T-helper 17 cell (primary cell): ENCODE measurements at regions not wholly inside any gene's neighbourhood (a gene's known extent, or its start where the extent isn't known, plus 50 kb on each side); places are given as distances from the start of the nearest gene placed in this dataset.
"Not testable (repeated sequence)": the region's sequence is repeated elsewhere in the genome, so short reads cannot be mapped to it uniquely, and the experiment has no call there.

Source experiments
- ATAC-seq: fragments of 150-1000 bp; cut with Tn5 transposase; 2 replicates; pipeline ENCODE4 v1.10.0; 2021; ENCODE audit warnings: mild to moderate bottlenecking, moderate library complexity
- DNase-seq, 3 donors: peaks; one replicate each; pipeline versions ENCODE4 v3.0.0 to v3.0.0-alpha.2; 2020 to 2021
- H3K9me3 ChIP-seq: one replicate; pipeline ENCODE4 v1.7.0; 2013; ENCODE audit warnings: low read length, mild to moderate bottlenecking; ENCODE audit not compliant: control insufficient read depth, poor library complexity, severe bottlenecking
- H3K27ac Mint-ChIP-seq: one replicate; pipeline ENCODE4 v1.8.0; 2022; ENCODE audit warnings: mild to moderate bottlenecking, moderate library complexity, mixed read lengths
- H3K27me3 Mint-ChIP-seq: one replicate; pipeline ENCODE4 v1.8.0; 2022; ENCODE audit warnings: mixed read lengths
- H3K36me3 Mint-ChIP-seq: one replicate; pipeline ENCODE4 v1.8.0; 2022; ENCODE audit warnings: low read depth, mixed read lengths
- H3K4me1 Mint-ChIP-seq: one replicate; pipeline ENCODE4 v1.8.0; 2022; ENCODE audit warnings: mild to moderate bottlenecking, mixed read lengths
- H3K4me3 Mint-ChIP-seq: one replicate; pipeline ENCODE4 v1.8.0; 2022; ENCODE audit warnings: mild to moderate bottlenecking, moderate library complexity, mixed read lengths

- no peak for DNase-seq
- ATAC-seq = no peak
- H3K27ac Mint-ChIP-seq = no peak overlapping the region
- peaks cover 7% of the 10 kb centered on the region for H3K36me3 Mint-ChIP-seq
- no peaks in the 10 kb centered on the region for H3K27me3 Mint-ChIP-seq
- no peaks in the 10 kb centered on the region for H3K9me3 ChIP-seq
- no peak overlapping the region for H3K4me3 Mint-ChIP-seq
- H3K4me1 Mint-ChIP-seq = peaks cover 5% of the 10 kb centered on the region
These were observed 51.1 kb upstream of the NUDT6 start for GRCh38 chr4:122973465-122973864.

GRCh38 chr4:122976111-122976510 lies 53.7 kb upstream of the NUDT6 start:
- no peak for ATAC-seq
- Mint-ChIP-seq H3K27me3 (no peaks in the 10 kb centered on the region), H3K4me3 (no peak overlapping the region), H3K4me1 (peaks cover 4% of the 10 kb centered on the region), H3K27ac (no peak overlapping the region), H3K36me3 (peaks cover 9% of the 10 kb centered on the region)
- no peaks in the 10 kb centered on the region for H3K9me3 ChIP-seq
- no peak for DNase-seq

- ATAC-seq (no peak), DNase-seq (no peak)
- peaks cover 4% of the 10 kb centered on the region for H3K4me1 Mint-ChIP-seq
- no peaks in the 10 kb centered on the region for H3K9me3 ChIP-seq
- H3K4me3 Mint-ChIP-seq = no peak overlapping the region
- H3K27me3 Mint-ChIP-seq = no peaks in the 10 kb centered on the region
- peaks cover 9% of the 10 kb centered on the region for H3K36me3 Mint-ChIP-seq
- no peak overlapping the region for H3K27ac Mint-ChIP-seq
These were observed 54.7 kb upstream of the NUDT6 start for GRCh38 chr4:122977103-122977502.

GRCh38 chr4:122978109-122978508 lies 55.7 kb upstream of the NUDT6 start:
- no peaks in the 10 kb centered on the region for H3K9me3 ChIP-seq

GRCh38 chr4:122978789-122979188 lies 56.4 kb upstream of the NUDT6 start:
- DNase-seq = no peak
- H3K27ac Mint-ChIP-seq = no peak overlapping the region
- peaks cover 2% of the 10 kb centered on the region for H3K4me1 Mint-ChIP-seq
- H3K9me3 ChIP-seq = no peaks in the 10 kb centered on the region
- H3K36me3 Mint-ChIP-seq = peaks cover 12% of the 10 kb centered on the region
- no peak for ATAC-seq
- no peak overlapping the region for H3K4me3 Mint-ChIP-seq
- H3K27me3 Mint-ChIP-seq = no peaks in the 10 kb centered on the region

More at GRCh38 chr4:122978109-122978508, 55.7 kb upstream of the NUDT6 start:
- Mint-ChIP-seq H3K27me3 (no peaks in the 10 kb centered on the region), H3K4me1 (peaks cover 2% of the 10 kb centered on the region), H3K36me3 (peaks cover 9% of the 10 kb centered on the region), H3K27ac (no peak overlapping the region), H3K4me3 (no peak overlapping the region)
- ATAC-seq = no peak
- DNase-seq = no peak

- no peak overlapping the region for H3K4me3 Mint-ChIP-seq
- peaks cover 2% of the 10 kb centered on the region for H3K4me1 Mint-ChIP-seq
- ATAC-seq (no peak), DNase-seq (no peak)
- H3K9me3 ChIP-seq = no peaks in the 10 kb centered on the region
- no peak overlapping the region for H3K27ac Mint-ChIP-seq
- H3K27me3 Mint-ChIP-seq = no peaks in the 10 kb centered on the region
- H3K36me3 Mint-ChIP-seq = peaks cover 14% of the 10 kb centered on the region
These were observed 58.5 kb upstream of the NUDT6 start for GRCh38 chr4:122980860-122981259.

GRCh38 chr4:122988696-122989095 lies 66.3 kb upstream of the NUDT6 start:
- DNase-seq (no peak), ATAC-seq (no peak)
- peaks cover 10% of the 10 kb centered on the region for H3K36me3 Mint-ChIP-seq
- H3K27ac Mint-ChIP-seq = no peak overlapping the region
- no peaks in the 10 kb centered on the region for H3K4me1 Mint-ChIP-seq
- H3K9me3 ChIP-seq = peaks cover 8% of the 10 kb centered on the region
- no peaks in the 10 kb centered on the region for H3K27me3 Mint-ChIP-seq
- no peak overlapping the region for H3K4me3 Mint-ChIP-seq

GRCh38 chr4:122990891-122991290 lies 68.5 kb upstream of the NUDT6 start:
- no peak for DNase-seq
- no peak for ATAC-seq
- no peaks in the 10 kb centered on the region for H3K4me1 Mint-ChIP-seq
- H3K9me3 ChIP-seq = peaks cover 8% of the 10 kb centered on the region
- no peaks in the 10 kb centered on the region for H3K27me3 Mint-ChIP-seq
- H3K4me3 Mint-ChIP-seq = no peak overlapping the region
- H3K36me3 Mint-ChIP-seq = peaks cover 7% of the 10 kb centered on the region
- no peak overlapping the region for H3K27ac Mint-ChIP-seq

GRCh38 chr4:122992057-122992456 lies 69.7 kb upstream of the NUDT6 start:
- ATAC-seq (no peak), DNase-seq (no peak)
- peaks cover 8% of the 10 kb centered on the region for H3K9me3 ChIP-seq
- Mint-ChIP-seq H3K27me3 (no peaks in the 10 kb centered on the region), H3K4me3 (no peak overlapping the region), H3K27ac (no peak overlapping the region), H3K4me1 (no peaks in the 10 kb centered on the region), H3K36me3 (peaks cover 7% of the 10 kb centered on the region)

GRCh38 chr4:122992641-122993040 lies 70.2 kb upstream of the NUDT6 start:
- DNase-seq = no peak
- H3K27me3 Mint-ChIP-seq = no peaks in the 10 kb centered on the region
- no peak for ATAC-seq
- H3K27ac Mint-ChIP-seq = no peak overlapping the region
- H3K4me1 Mint-ChIP-seq = no peaks in the 10 kb centered on the region
- H3K4me3 Mint-ChIP-seq = no peak overlapping the region
- peaks cover 7% of the 10 kb centered on the region for H3K36me3 Mint-ChIP-seq
- H3K9me3 ChIP-seq = peaks cover 3% of the 10 kb centered on the region

GRCh38 chr4:122996350-122996749 lies 74.0 kb upstream of the NUDT6 start:
- H3K4me3 Mint-ChIP-seq = no peak overlapping the region
- H3K36me3 Mint-ChIP-seq = peaks cover 4% of the 10 kb centered on the region
- H3K27ac Mint-ChIP-seq = no peak overlapping the region
- ATAC-seq (no peak), DNase-seq (no peak)
- no peaks in the 10 kb centered on the region for H3K9me3 ChIP-seq
- no peaks in the 10 kb centered on the region for H3K27me3 Mint-ChIP-seq
- peaks cover 4% of the 10 kb centered on the region for H3K4me1 Mint-ChIP-seq

GRCh38 chr4:122997463-122998101 lies 75.2 kb upstream of the NUDT6 start:
- Mint-ChIP-seq H3K27ac (no peak overlapping the region), H3K36me3 (peaks cover 4% of the 10 kb centered on the region), H3K27me3 (no peaks in the 10 kb centered on the region), H3K4me1 (peaks cover 4% of the 10 kb centered on the region), H3K4me3 (no peak overlapping the region)
- DNase-seq (no peak), ATAC-seq (no peak)
- no peaks in the 10 kb centered on the region for H3K9me3 ChIP-seq

- H3K4me3 Mint-ChIP-seq, H3K4me1 Mint-ChIP-seq, H3K27ac Mint-ChIP-seq, DNase-seq, H3K9me3 ChIP-seq, ATAC-seq, H3K27me3 Mint-ChIP-seq, H3K36me3 Mint-ChIP-seq: not testable (repeated sequence)
These were observed 81.7 kb upstream of the NUDT6 start for GRCh38 chr4:123004079-123004478.

GRCh38 chr4:123005126-123005525 lies 82.7 kb upstream of the NUDT6 start:
- H3K36me3 Mint-ChIP-seq, H3K9me3 ChIP-seq, H3K4me3 Mint-ChIP-seq, H3K27ac Mint-ChIP-seq, ATAC-seq, DNase-seq, H3K4me1 Mint-ChIP-seq, H3K27me3 Mint-ChIP-seq: not testable (repeated sequence)
